Gastroesophageal sphincter (tissue), 3 donors: ENCODE measurements at regions not wholly inside any gene's neighbourhood (a gene's known extent, or its start where the extent isn't known, plus 50 kb on each side); places are given as distances from the start of the nearest gene placed in this dataset.

Experiments
- POLR2A ChIP-seq, 2 donors: fragments of 450-650 bp; IDR thresholded peaks; one replicate each; pipeline ENCODE4 v1.6.1; 2017; ENCODE audit warnings: antibody characterized with exemption in 2 of 2, mild to moderate bottlenecking in 2 of 2, moderate library complexity in 1 of 2
- POLR2AphosphoS5 ChIP-seq: sonication (generic); formaldehyde crosslinking; IDR thresholded peaks from one replicate; pipeline ENCODE4 v1.6.1; 2017; ENCODE audit warnings: antibody characterized with exemption
- TF ChIP-seq, protein P1 (sequence below), 4 experiments: fragments of 200-600 bp in 2 of 4; fragments of 450-650 bp in 2 of 4; sonication (generic) in 1 of 4; IDR thresholded peaks; one replicate each; pipeline ENCODE4 v1.5.1; 2017 to 2019; ENCODE audit warnings: antibody characterized with exemption in 4 of 4, mild to moderate bottlenecking in 2 of 4, moderate library complexity in 2 of 4

DNA sequence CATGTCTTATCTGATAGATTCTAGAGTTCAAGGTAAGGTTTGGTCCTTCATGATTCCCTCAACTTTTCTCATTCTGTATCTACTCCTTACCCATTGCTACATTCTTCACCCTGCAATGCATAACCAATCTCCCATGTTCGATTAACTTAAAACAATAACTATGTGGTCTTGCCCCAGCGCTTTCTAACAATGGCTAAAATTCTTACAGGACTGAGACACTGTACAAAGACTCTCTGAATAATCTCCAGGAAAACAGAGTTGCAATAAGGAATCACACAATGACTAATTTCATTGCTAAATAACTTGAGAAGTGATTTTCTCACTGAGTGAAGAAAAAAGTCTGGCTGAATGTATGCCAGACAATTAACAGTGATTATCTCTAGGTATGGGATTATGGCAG, 69.6 kb upstream of the FAM174B start:
- no peak for TF ChIP-seq POLR2A (IDR thresholded peaks at IDR 0.05)
- TF ChIP-seq POLR2AphosphoS5, result no peak
- TF ChIP-seq, protein P1, sequence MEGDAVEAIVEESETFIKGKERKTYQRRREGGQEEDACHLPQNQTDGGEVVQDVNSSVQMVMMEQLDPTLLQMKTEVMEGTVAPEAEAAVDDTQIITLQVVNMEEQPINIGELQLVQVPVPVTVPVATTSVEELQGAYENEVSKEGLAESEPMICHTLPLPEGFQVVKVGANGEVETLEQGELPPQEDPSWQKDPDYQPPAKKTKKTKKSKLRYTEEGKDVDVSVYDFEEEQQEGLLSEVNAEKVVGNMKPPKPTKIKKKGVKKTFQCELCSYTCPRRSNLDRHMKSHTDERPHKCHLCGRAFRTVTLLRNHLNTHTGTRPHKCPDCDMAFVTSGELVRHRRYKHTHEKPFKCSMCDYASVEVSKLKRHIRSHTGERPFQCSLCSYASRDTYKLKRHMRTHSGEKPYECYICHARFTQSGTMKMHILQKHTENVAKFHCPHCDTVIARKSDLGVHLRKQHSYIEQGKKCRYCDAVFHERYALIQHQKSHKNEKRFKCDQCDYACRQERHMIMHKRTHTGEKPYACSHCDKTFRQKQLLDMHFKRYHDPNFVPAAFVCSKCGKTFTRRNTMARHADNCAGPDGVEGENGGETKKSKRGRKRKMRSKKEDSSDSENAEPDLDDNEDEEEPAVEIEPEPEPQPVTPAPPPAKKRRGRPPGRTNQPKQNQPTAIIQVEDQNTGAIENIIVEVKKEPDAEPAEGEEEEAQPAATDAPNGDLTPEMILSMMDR (IDR thresholded peaks at IDR 0.05), result no peak
